ENCODE measurements at regions not wholly inside any gene's neighbourhood (a gene's known extent, or its start where the extent isn't known, plus 50 kb on each side); places are given as distances from the start of the nearest gene placed in this dataset.

- H3K27me3 ChIP-seq (ENCODE audit: control insufficient read depth, insufficient read depth, low read length): no peaks in the 10 kb centered on the region
Observed at GRCh38 chr4:146998157-146998556, 52.5 kb upstream of the TTC29 start.

DNA sequence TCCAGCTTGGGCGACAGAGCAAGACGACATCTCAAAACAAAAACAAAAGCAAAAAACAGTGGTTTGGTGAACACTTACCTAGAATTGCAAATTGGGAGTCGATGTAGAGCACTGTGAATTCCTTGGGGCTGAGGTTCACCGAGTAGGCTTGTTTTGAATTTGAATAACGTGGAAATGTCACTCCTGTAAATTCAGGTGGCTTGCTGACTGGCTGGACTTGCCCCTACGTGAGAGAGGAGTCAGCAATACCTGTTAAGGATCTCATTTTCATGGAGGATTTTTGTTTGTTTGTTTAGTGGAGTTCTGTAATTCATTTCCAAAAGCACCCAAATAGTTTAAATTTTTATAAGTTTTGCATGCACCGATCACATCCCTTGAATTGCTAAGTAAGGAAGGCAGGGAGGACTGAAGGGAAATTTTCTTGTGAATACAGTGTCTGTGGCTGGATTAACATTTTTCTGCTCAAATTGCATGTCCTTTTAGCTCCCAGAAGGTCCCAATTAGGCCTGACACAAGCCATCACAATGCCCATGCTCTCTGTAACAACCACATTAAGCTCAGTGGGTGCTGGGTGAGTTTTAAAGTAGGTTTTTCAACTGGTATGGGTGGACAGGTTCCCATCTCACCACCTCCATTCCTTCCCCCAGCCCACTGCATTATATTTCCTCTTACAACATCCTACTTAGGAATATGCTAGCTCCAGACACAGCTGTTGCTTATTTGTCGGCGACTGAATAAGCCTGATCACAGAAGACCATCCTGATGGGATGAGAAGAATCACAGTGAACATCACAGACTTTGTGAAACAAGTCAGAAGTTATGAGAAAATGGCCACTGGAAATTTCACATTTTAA is 58.5 kb upstream of the TTC29 start:
- Histone ChIP-seq H3K27ac (ENCODE audit: low read depth, low read length) (peak overlapping the region; percentile 70), H3K9ac (ENCODE audit: low read depth, low read length) (peak overlapping the region; percentile 26; the same call in 1 of the 2 replicates), H3K4me3 (ENCODE audit: low read depth, low read length) (no peak overlapping the region), H3K36me3 (ENCODE audit: control insufficient read depth, insufficient read depth, low read length) (no peaks in the 10 kb centered on the region), H3K9me3 (ENCODE audit: control insufficient read depth, insufficient read depth, low read length) (no peaks in the 10 kb centered on the region), H3K4me1 (ENCODE audit: control insufficient read depth, insufficient read depth, low read length) (peaks cover 20% of the 10 kb centered on the region), H3K27me3 (ENCODE audit: control insufficient read depth, insufficient read depth, low read length) (no peaks in the 10 kb centered on the region)

More at GRCh38 chr4:146998157-146998556, 52.5 kb upstream of the TTC29 start:
- Histone ChIP-seq H3K9ac (ENCODE audit: low read depth, low read length) (no peak overlapping the region), H3K9me3 (ENCODE audit: control insufficient read depth, insufficient read depth, low read length) (0 out of 2 replicates have a peak, but pooled peaks cover 5% of the 10 kb centered on the region), H3K27ac (ENCODE audit: low read depth, low read length) (no peak overlapping the region), H3K36me3 (ENCODE audit: control insufficient read depth, insufficient read depth, low read length) (no peaks in the 10 kb centered on the region), H3K4me1 (ENCODE audit: control insufficient read depth, insufficient read depth, low read length) (peaks cover 2% of the 10 kb centered on the region), H3K4me3 (ENCODE audit: low read depth, low read length) (no peak overlapping the region)

GRCh38 chr4:147006229-147006628 is 60.6 kb upstream of the TTC29 start:
- no peak overlapping the region for H3K4me3 ChIP-seq (ENCODE audit: low read depth, low read length)
- no peak overlapping the region for H3K27ac ChIP-seq (ENCODE audit: low read depth, low read length)
- peaks cover 26% of the 10 kb centered on the region for H3K4me1 ChIP-seq (ENCODE audit: control insufficient read depth, insufficient read depth, low read length)
- H3K9me3 ChIP-seq (ENCODE audit: control insufficient read depth, insufficient read depth, low read length): no peaks in the 10 kb centered on the region
- no peak overlapping the region for H3K9ac ChIP-seq (ENCODE audit: low read depth, low read length)
- no peaks in the 10 kb centered on the region for H3K36me3 ChIP-seq (ENCODE audit: control insufficient read depth, insufficient read depth, low read length)
- H3K27me3 ChIP-seq (ENCODE audit: control insufficient read depth, insufficient read depth, low read length): no peaks in the 10 kb centered on the region

DNA sequence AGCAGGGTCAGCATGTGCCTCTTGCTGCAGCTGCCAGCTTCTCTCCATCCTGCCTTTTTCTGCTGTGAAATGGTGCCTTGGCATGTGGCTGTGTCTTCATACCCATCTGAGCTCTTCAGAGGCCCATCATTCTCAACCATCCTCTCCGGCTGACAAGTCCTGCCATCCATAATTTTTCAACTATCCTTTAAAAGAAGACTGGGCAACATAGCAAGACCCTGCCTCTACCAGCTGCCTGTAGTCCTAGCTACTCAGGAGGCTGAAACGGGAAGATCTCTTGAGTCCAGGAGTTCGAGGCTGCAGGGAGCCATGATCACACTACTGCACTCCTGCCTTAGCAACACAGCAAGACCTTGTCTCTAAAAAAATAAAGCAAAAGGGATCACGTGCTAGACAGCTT is 64.2 kb upstream of the TTC29 start:
- Histone ChIP-seq H3K4me1 (ENCODE audit: control insufficient read depth, insufficient read depth, low read length) (peaks cover 33% of the 10 kb centered on the region), H3K9ac (ENCODE audit: low read depth, low read length) (no peak overlapping the region), H3K27ac (ENCODE audit: low read depth, low read length) (no peak overlapping the region), H3K36me3 (ENCODE audit: control insufficient read depth, insufficient read depth, low read length) (no peaks in the 10 kb centered on the region), H3K4me3 (ENCODE audit: low read depth, low read length) (no peak overlapping the region), H3K27me3 (ENCODE audit: control insufficient read depth, insufficient read depth, low read length) (no peaks in the 10 kb centered on the region), H3K9me3 (ENCODE audit: control insufficient read depth, insufficient read depth, low read length) (no peaks in the 10 kb centered on the region)

- no peaks in the 10 kb centered on the region for H3K27me3 ChIP-seq (ENCODE audit: control insufficient read depth, insufficient read depth, low read length)
- H3K9me3 ChIP-seq (ENCODE audit: control insufficient read depth, insufficient read depth, low read length): no peaks in the 10 kb centered on the region
- no peak overlapping the region for H3K9ac ChIP-seq (ENCODE audit: low read depth, low read length)
- H3K4me3 ChIP-seq (ENCODE audit: low read depth, low read length): no peak overlapping the region
- H3K36me3 ChIP-seq (ENCODE audit: control insufficient read depth, insufficient read depth, low read length): no peaks in the 10 kb centered on the region
- H3K4me1 ChIP-seq (ENCODE audit: control insufficient read depth, insufficient read depth, low read length): peaks cover 39% of the 10 kb centered on the region
- H3K27ac ChIP-seq (ENCODE audit: low read depth, low read length): no peak overlapping the region
Observed at GRCh38 chr4:147011411-147011810, 65.7 kb upstream of the TTC29 start.

- Histone ChIP-seq H3K9ac (ENCODE audit: low read depth, low read length) (no peak overlapping the region), H3K4me3 (ENCODE audit: low read depth, low read length) (no peak overlapping the region), H3K27me3 (ENCODE audit: control insufficient read depth, insufficient read depth, low read length) (no peaks in the 10 kb centered on the region), H3K27ac (ENCODE audit: low read depth, low read length) (no peak overlapping the region), H3K36me3 (ENCODE audit: control insufficient read depth, insufficient read depth, low read length) (no peaks in the 10 kb centered on the region), H3K9me3 (ENCODE audit: control insufficient read depth, insufficient read depth, low read length) (no peaks in the 10 kb centered on the region), H3K4me1 (ENCODE audit: control insufficient read depth, insufficient read depth, low read length) (peaks cover 39% of the 10 kb centered on the region)
Observed at GRCh38 chr4:147012059-147012707, 66.5 kb upstream of the TTC29 start.

GRCh38 chr4:147014946-147015345 is 69.3 kb upstream of the TTC29 start:
- no peaks in the 10 kb centered on the region for H3K9me3 ChIP-seq (ENCODE audit: control insufficient read depth, insufficient read depth, low read length)
- no peaks in the 10 kb centered on the region for H3K27me3 ChIP-seq (ENCODE audit: control insufficient read depth, insufficient read depth, low read length)
- no peak overlapping the region for H3K9ac ChIP-seq (ENCODE audit: low read depth, low read length)
- H3K27ac ChIP-seq (ENCODE audit: low read depth, low read length): no peak overlapping the region
- H3K4me3 ChIP-seq (ENCODE audit: low read depth, low read length): no peak overlapping the region
- peaks cover 39% of the 10 kb centered on the region for H3K4me1 ChIP-seq (ENCODE audit: control insufficient read depth, insufficient read depth, low read length)
- H3K36me3 ChIP-seq (ENCODE audit: control insufficient read depth, insufficient read depth, low read length): no peaks in the 10 kb centered on the region

- Histone ChIP-seq H3K4me1 (ENCODE audit: control insufficient read depth, insufficient read depth, low read length) (peaks cover 39% of the 10 kb centered on the region), H3K27me3 (ENCODE audit: control insufficient read depth, insufficient read depth, low read length) (no peaks in the 10 kb centered on the region), H3K27ac (ENCODE audit: low read depth, low read length) (no peak overlapping the region), H3K4me3 (ENCODE audit: low read depth, low read length) (no peak overlapping the region), H3K9me3 (ENCODE audit: control insufficient read depth, insufficient read depth, low read length) (no peaks in the 10 kb centered on the region), H3K9ac (ENCODE audit: low read depth, low read length) (no peak overlapping the region), H3K36me3 (ENCODE audit: control insufficient read depth, insufficient read depth, low read length) (no peaks in the 10 kb centered on the region)
Observed at GRCh38 chr4:147015491-147015890, 69.8 kb upstream of the TTC29 start.

GRCh38 chr4:147017081-147017480 is 71.4 kb upstream of the TTC29 start:
- Histone ChIP-seq H3K36me3 (ENCODE audit: control insufficient read depth, insufficient read depth, low read length) (no peaks in the 10 kb centered on the region), H3K27me3 (ENCODE audit: control insufficient read depth, insufficient read depth, low read length) (no peaks in the 10 kb centered on the region), H3K4me3 (ENCODE audit: low read depth, low read length) (no peak overlapping the region), H3K9ac (ENCODE audit: low read depth, low read length) (no peak overlapping the region), H3K4me1 (ENCODE audit: control insufficient read depth, insufficient read depth, low read length) (peaks cover 25% of the 10 kb centered on the region), H3K27ac (ENCODE audit: low read depth, low read length) (no peak overlapping the region), H3K9me3 (ENCODE audit: control insufficient read depth, insufficient read depth, low read length) (no peaks in the 10 kb centered on the region)

DNA sequence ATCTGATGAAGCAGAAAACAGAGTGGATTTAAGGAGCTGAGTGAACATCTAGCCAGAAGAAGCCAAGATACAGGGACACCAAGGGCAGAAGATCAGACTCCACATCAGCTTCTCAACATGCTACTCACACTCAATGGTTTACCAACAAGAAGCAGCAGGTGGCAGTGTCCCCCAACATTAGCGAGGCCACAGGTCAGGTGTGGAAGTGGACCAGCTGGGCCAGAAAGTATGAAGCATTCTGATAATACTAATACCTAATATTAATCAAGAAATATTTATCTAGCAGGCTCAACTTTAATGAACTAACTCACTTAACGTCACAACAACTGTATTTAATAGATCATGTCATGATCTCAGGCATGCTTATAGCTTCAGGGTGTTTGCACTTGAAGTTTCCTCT is 73.4 kb upstream of the TTC29 start:
- no peaks in the 10 kb centered on the region for H3K27me3 ChIP-seq (ENCODE audit: control insufficient read depth, insufficient read depth, low read length)
- H3K9me3 ChIP-seq (ENCODE audit: control insufficient read depth, insufficient read depth, low read length): no peaks in the 10 kb centered on the region
- H3K27ac ChIP-seq (ENCODE audit: low read depth, low read length): no peak overlapping the region
- peaks cover 14% of the 10 kb centered on the region for H3K4me1 ChIP-seq (ENCODE audit: control insufficient read depth, insufficient read depth, low read length)
- no peak overlapping the region for H3K9ac ChIP-seq (ENCODE audit: low read depth, low read length)
- H3K36me3 ChIP-seq (ENCODE audit: control insufficient read depth, insufficient read depth, low read length): no peaks in the 10 kb centered on the region
- no peak overlapping the region for H3K4me3 ChIP-seq (ENCODE audit: low read depth, low read length)

GRCh38 chr4:147020456-147020855 is 74.8 kb upstream of the TTC29 start:
- Histone ChIP-seq H3K9ac (ENCODE audit: low read depth, low read length) (no peak overlapping the region), H3K9me3 (ENCODE audit: control insufficient read depth, insufficient read depth, low read length) (no peaks in the 10 kb centered on the region), H3K4me1 (ENCODE audit: control insufficient read depth, insufficient read depth, low read length) (peaks cover 5% of the 10 kb centered on the region), H3K4me3 (ENCODE audit: low read depth, low read length) (no peak overlapping the region), H3K27ac (ENCODE audit: low read depth, low read length) (no peak overlapping the region), H3K27me3 (ENCODE audit: control insufficient read depth, insufficient read depth, low read length) (no peaks in the 10 kb centered on the region), H3K36me3 (ENCODE audit: control insufficient read depth, insufficient read depth, low read length) (no peaks in the 10 kb centered on the region)
